H9 (cell line): ENCODE measurements at regions not wholly inside any gene's neighbourhood (a gene's known extent, or its start where the extent isn't known, plus 50 kb on each side); places are given as distances from the start of the nearest gene placed in this dataset.

Source experiments
- DNase-seq: peaks from one replicate; pipeline ENCODE4 v3.0.0-alpha.2; 2017
- H2AFZ ChIP-seq: one replicate; pipeline ENCODE4 v1.6.1; 2013; ENCODE audit warnings: mild to moderate bottlenecking, low read length, control low read depth, moderate library complexity
- H2AK5ac ChIP-seq: 2 replicates; pipeline ENCODE4 v1.6.1; 2013; ENCODE audit warnings: low read length, control low read depth, mixed read lengths; ENCODE audit not compliant: insufficient read length
- H2BK120ac ChIP-seq: one replicate; pipeline ENCODE4 v1.6.1; 2013; ENCODE audit warnings: low read depth, mild to moderate bottlenecking, low read length, control low read depth, inconsistent platforms; ENCODE audit not compliant: poor library complexity, severe bottlenecking
- H2BK12ac ChIP-seq: 2 replicates; pipeline ENCODE4 v1.6.1; 2013; ENCODE audit warnings: low read length, control low read depth, mixed read lengths, low read depth; ENCODE audit not compliant: insufficient read length
- H2BK15ac ChIP-seq: 2 replicates; pipeline ENCODE4 v1.6.1; 2013; ENCODE audit warnings: low read depth, low read length, control low read depth
- H2BK20ac ChIP-seq: one replicate; pipeline ENCODE4 v1.6.1; 2013; ENCODE audit warnings: low read depth, mild to moderate bottlenecking, low read length, control low read depth, inconsistent platforms; ENCODE audit not compliant: poor library complexity, severe bottlenecking
- H2BK5ac ChIP-seq: 2 replicates; pipeline ENCODE4 v1.6.1; 2013; ENCODE audit warnings: low read length, control low read depth, mixed read lengths; ENCODE audit not compliant: insufficient read length
- H3K14ac ChIP-seq: 2 replicates; pipeline ENCODE4 v1.6.1; 2013; ENCODE audit warnings: low read length, control low read depth; ENCODE audit not compliant: insufficient read depth
- H3K18ac ChIP-seq: 2 replicates; pipeline ENCODE4 v1.6.1; 2013; ENCODE audit warnings: low read depth, mild to moderate bottlenecking, mixed read lengths, low read length, control low read depth; ENCODE audit not compliant: insufficient read length
- H3K23ac ChIP-seq: 2 replicates; pipeline ENCODE4 v1.6.1; 2013; ENCODE audit warnings: low read length, control low read depth, mixed read lengths, low read depth; ENCODE audit not compliant: insufficient read length
- H3K23me2 ChIP-seq: 2 replicates; pipeline ENCODE4 v1.6.1; 2013; ENCODE audit warnings: low read depth, mild to moderate bottlenecking, mixed read lengths, low read length, control low read depth; ENCODE audit not compliant: insufficient read length, poor library complexity, severe bottlenecking
- H3K27ac ChIP-seq: 2 replicates; pipeline ENCODE4 v1.5.1; 2013; ENCODE audit warnings: low read length, control low read depth, mixed read lengths, low read depth; ENCODE audit not compliant: insufficient read length
- H3K27me3 ChIP-seq: 2 replicates; pipeline ENCODE4 v1.6.1; 2013; ENCODE audit warnings: low read length, control low read depth, inconsistent platforms; ENCODE audit not compliant: insufficient read depth
- H3K4ac ChIP-seq: 2 replicates; pipeline ENCODE4 v1.6.1; 2013; ENCODE audit warnings: low read depth, mild to moderate bottlenecking, control low read depth, inconsistent platforms, low read length, moderate library complexity
- H3K4me1 ChIP-seq: 2 replicates; pipeline ENCODE4 v1.6.1; 2013; ENCODE audit warnings: low read length, control low read depth, inconsistent platforms; ENCODE audit not compliant: insufficient read depth
- H3K4me2 ChIP-seq: 2 replicates; pipeline ENCODE4 v1.6.1; 2013; ENCODE audit warnings: low read length, control low read depth, mixed read lengths; ENCODE audit not compliant: insufficient read length, insufficient read depth
- H3K56ac ChIP-seq: 2 replicates; pipeline ENCODE4 v1.6.1; 2013; ENCODE audit warnings: low read depth, mild to moderate bottlenecking, mixed read lengths, low read length, control low read depth; ENCODE audit not compliant: insufficient read length
- H3K79me1 ChIP-seq: 2 replicates; pipeline ENCODE4 v1.6.1; 2013; ENCODE audit warnings: low read depth, mild to moderate bottlenecking, moderate library complexity, low read length, control low read depth, inconsistent platforms; ENCODE audit not compliant: insufficient read depth, poor library complexity, severe bottlenecking
- H3K79me2 ChIP-seq: 2 replicates; pipeline ENCODE4 v1.6.1; 2013; ENCODE audit warnings: low read length, control low read depth, inconsistent platforms; ENCODE audit not compliant: insufficient read depth
- H3K9ac ChIP-seq: 2 replicates; pipeline ENCODE4 v1.6.1; 2013; ENCODE audit warnings: low read length, control low read depth, mixed read lengths; ENCODE audit not compliant: insufficient read length; ENCODE audit errors: extremely low read depth
- H3K9me3 ChIP-seq: one replicate; pipeline ENCODE4 v1.6.1; 2013; ENCODE audit warnings: low read depth, low read length, inconsistent platforms; ENCODE audit not compliant: control insufficient read depth
- H3T11ph ChIP-seq: one replicate; pipeline ENCODE4 v1.6.1; 2013; ENCODE audit warnings: mild to moderate bottlenecking, low read length, control low read depth, inconsistent platforms
- H4K20me1 ChIP-seq: one replicate; pipeline ENCODE4 v1.6.1; 2013; ENCODE audit not compliant: control insufficient read depth, insufficient read length, insufficient read depth
- H4K5ac ChIP-seq: 2 replicates; pipeline ENCODE4 v1.6.1; 2013; ENCODE audit warnings: low read depth, mild to moderate bottlenecking, mixed read lengths, low read length, control low read depth; ENCODE audit not compliant: insufficient read length
- H4K8ac ChIP-seq: replicated peaks from 2 replicates; pipeline ENCODE4 v1.6.1; 2013; ENCODE audit warnings: low read length, control low read depth, mixed read lengths, low read depth; ENCODE audit not compliant: insufficient read length
- H4K91ac ChIP-seq: 2 replicates; pipeline ENCODE4 v1.6.1; 2013; ENCODE audit warnings: low read depth, mild to moderate bottlenecking, moderate library complexity, mixed read lengths, low read length, control low read depth; ENCODE audit not compliant: insufficient read length
- H3K27ac Mint-ChIP-seq, 3 experiments: 2 replicates in 2 of 3; 3 replicates in 1 of 3; pipeline ENCODE4 v1.8.0; 2020 to 2021; ENCODE audit warnings: mixed read lengths in 3 of 3, mild to moderate bottlenecking in 1 of 3, moderate library complexity in 1 of 3
- H3K27me3 Mint-ChIP-seq: 2 replicates; pipeline ENCODE4 v1.8.0; 2021; ENCODE audit warnings: low read depth, mild to moderate bottlenecking, moderate library complexity, mixed read lengths
- H3K36me3 Mint-ChIP-seq, 3 experiments: 2 replicates in 2 of 3; 3 replicates in 1 of 3; pipeline ENCODE4 v1.8.0; 2020 to 2021; ENCODE audit warnings: low read depth in 3 of 3, mixed read lengths in 3 of 3; ENCODE audit not compliant: insufficient read depth in 1 of 3
- H3K4me1 Mint-ChIP-seq, 2 experiments: 2 replicates each; pipeline ENCODE4 v1.8.0; 2020; ENCODE audit warnings: mixed read lengths in 2 of 2
- H3K4me3 Mint-ChIP-seq, 2 experiments: 2 replicates in 1 of 2; 3 replicates in 1 of 2; pipeline ENCODE4 v1.8.0; 2020 to 2021; ENCODE audit warnings: mild to moderate bottlenecking in 2 of 2, mixed read lengths in 2 of 2, moderate library complexity in 1 of 2
- H3K9me3 Mint-ChIP-seq, 2 experiments: 2 replicates in 1 of 2; 3 replicates in 1 of 2; pipeline ENCODE4 v1.8.0; 2020; ENCODE audit warnings: mild to moderate bottlenecking in 2 of 2, mixed read lengths in 2 of 2, moderate library complexity in 1 of 2
- WGBS: extraction: QIAGEN DNeasy Blood & Tissue Kit; methylation state at CpG from one replicate; pipeline ENCODE4 v1.1.7; 2013; ENCODE audit warnings: missing lambda C conversion rate, low lambda C conversion rate, mixed read lengths; ENCODE audit not compliant: insufficient read length; ENCODE audit errors: extremely low coverage; 5-methylcytosine and 5-hydroxymethylcytosine counted together
- TF ChIP-seq, protein P1 (sequence below): fragments of 200-600 bp; sonication (generic); conservative IDR thresholded peaks from 3 replicates; pipeline ENCODE4 v1.8.0; 2021; ENCODE audit warnings: antibody characterized with exemption, mild to moderate bottlenecking

DNA sequence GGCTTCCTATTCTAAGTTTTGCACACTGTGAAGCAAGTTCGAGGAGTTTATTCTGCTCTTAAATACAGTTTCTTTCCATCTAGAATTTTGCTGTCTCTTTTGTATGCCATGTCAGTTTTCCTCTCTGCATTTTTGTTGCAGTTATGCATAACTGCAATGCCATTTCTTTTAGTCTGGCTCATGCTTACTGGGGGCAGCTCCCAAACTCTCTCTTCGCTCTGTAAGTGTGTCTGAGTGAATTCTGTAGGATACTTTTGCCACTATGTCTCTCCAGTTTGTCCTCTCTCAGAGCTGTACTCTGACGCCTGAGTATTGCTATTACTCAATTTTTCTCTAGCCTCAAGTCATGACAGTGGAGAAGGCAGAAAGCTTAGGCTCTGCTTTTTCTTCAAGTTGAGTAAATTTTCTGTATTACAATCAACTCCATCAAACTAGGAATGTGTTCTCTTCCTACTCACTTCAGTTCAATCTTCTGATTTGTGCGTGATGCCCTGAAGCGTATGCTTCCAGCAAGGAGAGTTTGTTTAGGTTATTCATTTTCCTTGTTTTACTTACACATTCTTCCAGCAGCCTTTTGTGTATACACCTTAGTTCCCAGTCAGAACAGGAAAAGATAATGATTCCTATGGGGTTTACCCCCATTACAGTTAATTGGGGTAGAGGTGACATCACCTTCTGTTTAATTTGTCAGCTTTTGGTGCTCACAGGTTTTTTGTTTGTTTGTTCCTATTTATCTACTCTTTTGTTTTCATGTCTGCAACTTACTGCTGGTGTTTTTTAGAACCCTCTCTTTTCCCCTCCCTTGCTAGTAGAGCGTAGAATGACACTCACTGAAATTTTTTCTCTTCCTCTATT lies 430.9 kb downstream of the BCKDHB start:
- Histone ChIP-seq H3K4ac (no peak overlapping the region), H2BK20ac (no peak overlapping the region), H4K5ac (no peak overlapping the region), H3K4me2 (no peak overlapping the region), H3K79me1 (no peaks in the 10 kb centered on the region), H3K23me2 (no peaks in the 10 kb centered on the region), H2BK15ac (no peak overlapping the region), H2BK120ac (no peak overlapping the region), H3K23ac (no peak overlapping the region), H3K56ac (no peak overlapping the region), H3T11ph (no peak overlapping the region), H3K27me3 (no peaks in the 10 kb centered on the region), H3K9me3 (no peaks in the 10 kb centered on the region), H2AK5ac (no peak overlapping the region), H2BK12ac (no peak overlapping the region), H3K14ac (no peak overlapping the region), H3K9ac (no peak overlapping the region), H3K27ac (no peak overlapping the region), H4K20me1 (no peaks in the 10 kb centered on the region), H4K91ac (no peak overlapping the region), H4K8ac (no peak overlapping the region), H2AFZ (no peak overlapping the region), H3K4me1 (no peaks in the 10 kb centered on the region), H3K79me2 (no peaks in the 10 kb centered on the region), H3K18ac (no peak overlapping the region), H2BK5ac (no peak overlapping the region)
- H3K27ac Mint-ChIP-seq: peak overlapping the region in 1 of 3 experiments; percentile 45; a peak in 1 of 7 replicates
- H3K27me3 Mint-ChIP-seq: peaks cover 2% of the 10 kb centered on the region; the same call in 1 of the 2 replicates
- no peak for DNase-seq
- H3K36me3 Mint-ChIP-seq: peaks cover 0 to 17% (median 11%) of the 10 kb centered on the region in 3 experiments; a peak in 4 of 7 replicates
- no CpG with 5 or more reads among the region's 6 CpGs for WGBS
- TF ChIP-seq, protein P1, sequence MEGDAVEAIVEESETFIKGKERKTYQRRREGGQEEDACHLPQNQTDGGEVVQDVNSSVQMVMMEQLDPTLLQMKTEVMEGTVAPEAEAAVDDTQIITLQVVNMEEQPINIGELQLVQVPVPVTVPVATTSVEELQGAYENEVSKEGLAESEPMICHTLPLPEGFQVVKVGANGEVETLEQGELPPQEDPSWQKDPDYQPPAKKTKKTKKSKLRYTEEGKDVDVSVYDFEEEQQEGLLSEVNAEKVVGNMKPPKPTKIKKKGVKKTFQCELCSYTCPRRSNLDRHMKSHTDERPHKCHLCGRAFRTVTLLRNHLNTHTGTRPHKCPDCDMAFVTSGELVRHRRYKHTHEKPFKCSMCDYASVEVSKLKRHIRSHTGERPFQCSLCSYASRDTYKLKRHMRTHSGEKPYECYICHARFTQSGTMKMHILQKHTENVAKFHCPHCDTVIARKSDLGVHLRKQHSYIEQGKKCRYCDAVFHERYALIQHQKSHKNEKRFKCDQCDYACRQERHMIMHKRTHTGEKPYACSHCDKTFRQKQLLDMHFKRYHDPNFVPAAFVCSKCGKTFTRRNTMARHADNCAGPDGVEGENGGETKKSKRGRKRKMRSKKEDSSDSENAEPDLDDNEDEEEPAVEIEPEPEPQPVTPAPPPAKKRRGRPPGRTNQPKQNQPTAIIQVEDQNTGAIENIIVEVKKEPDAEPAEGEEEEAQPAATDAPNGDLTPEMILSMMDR: no peak
- H3K9me3 Mint-ChIP-seq: peaks cover 6% of the 10 kb centered on the region in 2 experiments
- no peaks in the 10 kb centered on the region; a peak in 1 of 4 replicates for H3K4me1 Mint-ChIP-seq
- no peak overlapping the region for H3K4me3 Mint-ChIP-seq
